Hepatocyte (in vitro differentiated cells): ENCODE measurements at regions not wholly inside any gene's neighbourhood (a gene's known extent, or its start where the extent isn't known, plus 50 kb on each side); places are given as distances from the start of the nearest gene placed in this dataset.

Experiments used
- DNase-seq: peaks from one replicate; pipeline ENCODE4 v3.0.0-alpha.2; 2016; ENCODE audit warnings: low spot score
- H2AFZ ChIP-seq: fragments of 200-600 bp; sonication (generic); 2 replicates; pipeline ENCODE4 v1.6.0; 2016; ENCODE audit warnings: antibody characterized with exemption, mild to moderate bottlenecking
- H3K27ac ChIP-seq: fragments of 200-600 bp; sonication (generic); 2 replicates; pipeline ENCODE4 v1.5.1; 2016; ENCODE audit warnings: mild to moderate bottlenecking
- H3K27me3 ChIP-seq: fragments of 200-600 bp; sonication (generic); 2 replicates; pipeline ENCODE4 v1.6.1; 2016
- H3K36me3 ChIP-seq: fragments of 200-600 bp; sonication (generic); replicated peaks from 2 replicates; pipeline ENCODE4 v1.5.1; 2016; ENCODE audit warnings: low read depth; ENCODE audit not compliant: insufficient read depth
- H3K4me1 ChIP-seq: fragments of 200-600 bp; sonication (generic); 2 replicates; pipeline ENCODE4 v1.5.1; 2016; ENCODE audit warnings: mild to moderate bottlenecking, moderate library complexity; ENCODE audit not compliant: insufficient read depth
- H3K4me2 ChIP-seq: fragments of 200-600 bp; sonication (generic); 2 replicates; pipeline ENCODE4 v1.6.0; 2016
- H3K4me3 ChIP-seq: fragments of 200-600 bp; sonication (generic); 2 replicates; pipeline ENCODE4 v1.5.1; 2016; ENCODE audit warnings: mild to moderate bottlenecking
- H3K79me2 ChIP-seq: fragments of 200-600 bp; sonication (generic); 2 replicates; pipeline ENCODE4 v1.6.0; 2017; ENCODE audit warnings: mild to moderate bottlenecking
- H3K9me2 ChIP-seq: fragments of 200-600 bp; sonication (generic); replicated peaks from 2 replicates; pipeline ENCODE4 v1.6.0; 2017; ENCODE audit warnings: mild to moderate bottlenecking; ENCODE audit not compliant: insufficient read depth
- H3K9me3 ChIP-seq: fragments of 200-600 bp; sonication (generic); 2 replicates; pipeline ENCODE4 v1.5.1; 2016; ENCODE audit warnings: low read depth, mild to moderate bottlenecking
- H4K20me1 ChIP-seq: fragments of 200-600 bp; sonication (generic); 2 replicates; pipeline ENCODE4 v1.6.0; 2016; ENCODE audit warnings: mild to moderate bottlenecking; ENCODE audit not compliant: insufficient read depth, poor library complexity, severe bottlenecking
- EZH2 ChIP-seq: fragments of 200-600 bp; sonication (generic); IDR thresholded peaks from 2 replicates; pipeline ENCODE4 v1.6.1; 2016; ENCODE audit warnings: antibody characterized with exemption, mild to moderate bottlenecking, borderline replicate concordance
- EZH2phosphoT487 ChIP-seq: fragments of 200-600 bp; sonication (generic); IDR thresholded peaks from one replicate; pipeline ENCODE4 v1.6.1; 2018; ENCODE audit warnings: antibody characterized with exemption, mild to moderate bottlenecking, low read depth, moderate library complexity; ENCODE audit not compliant: unreplicated experiment, severe bottlenecking
- WGBS: methylation state at CpG from one replicate; pipeline ENCODE4 v1.1.6; 2016; ENCODE audit warnings: low lambda C conversion rate; ENCODE audit errors: missing lambda C conversion rate; 5-methylcytosine and 5-hydroxymethylcytosine counted together
- TF ChIP-seq, protein P1 (sequence below): fragments of 200-600 bp; sonication (generic); IDR thresholded peaks from 2 replicates; pipeline ENCODE4 v1.5.1; 2016; ENCODE audit warnings: antibody characterized with exemption, mild to moderate bottlenecking; ENCODE audit not compliant: poor library complexity

- no peaks in the 10 kb centered on the region for H3K9me2 ChIP-seq
- no peak for DNase-seq
- H3K4me3 ChIP-seq: no peak overlapping the region
- no peaks in the 10 kb centered on the region for H3K9me3 ChIP-seq
- H3K36me3 ChIP-seq: no peaks in the 10 kb centered on the region
- no peaks in the 10 kb centered on the region for H3K79me2 ChIP-seq
- H3K27ac ChIP-seq: no peak overlapping the region
- WGBS: 82% methylated on average over 4 of the region's 4 CpGs
- no peak overlapping the region for H2AFZ ChIP-seq
- H3K4me1 ChIP-seq: no peaks in the 10 kb centered on the region
- TF ChIP-seq EZH2phosphoT487 (no peak), EZH2 (no peak)
- TF ChIP-seq, protein P1, sequence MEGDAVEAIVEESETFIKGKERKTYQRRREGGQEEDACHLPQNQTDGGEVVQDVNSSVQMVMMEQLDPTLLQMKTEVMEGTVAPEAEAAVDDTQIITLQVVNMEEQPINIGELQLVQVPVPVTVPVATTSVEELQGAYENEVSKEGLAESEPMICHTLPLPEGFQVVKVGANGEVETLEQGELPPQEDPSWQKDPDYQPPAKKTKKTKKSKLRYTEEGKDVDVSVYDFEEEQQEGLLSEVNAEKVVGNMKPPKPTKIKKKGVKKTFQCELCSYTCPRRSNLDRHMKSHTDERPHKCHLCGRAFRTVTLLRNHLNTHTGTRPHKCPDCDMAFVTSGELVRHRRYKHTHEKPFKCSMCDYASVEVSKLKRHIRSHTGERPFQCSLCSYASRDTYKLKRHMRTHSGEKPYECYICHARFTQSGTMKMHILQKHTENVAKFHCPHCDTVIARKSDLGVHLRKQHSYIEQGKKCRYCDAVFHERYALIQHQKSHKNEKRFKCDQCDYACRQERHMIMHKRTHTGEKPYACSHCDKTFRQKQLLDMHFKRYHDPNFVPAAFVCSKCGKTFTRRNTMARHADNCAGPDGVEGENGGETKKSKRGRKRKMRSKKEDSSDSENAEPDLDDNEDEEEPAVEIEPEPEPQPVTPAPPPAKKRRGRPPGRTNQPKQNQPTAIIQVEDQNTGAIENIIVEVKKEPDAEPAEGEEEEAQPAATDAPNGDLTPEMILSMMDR: no peak
- no peak overlapping the region for H3K4me2 ChIP-seq
- H4K20me1 ChIP-seq: no peaks in the 10 kb centered on the region
- H3K27me3 ChIP-seq: no peaks in the 10 kb centered on the region
These were observed 166.2 kb upstream of the CPNE8 start for GRCh38 chr12:39071611-39072010.

- Histone ChIP-seq H3K79me2 (no peaks in the 10 kb centered on the region), H3K9me2 (no peaks in the 10 kb centered on the region), H3K36me3 (no peaks in the 10 kb centered on the region), H4K20me1 (no peaks in the 10 kb centered on the region), H3K4me1 (no peaks in the 10 kb centered on the region), H3K27ac (no peak overlapping the region), H3K27me3 (no peaks in the 10 kb centered on the region), H3K4me3 (no peak overlapping the region), H3K9me3 (no peaks in the 10 kb centered on the region), H3K4me2 (no peak overlapping the region), H2AFZ (no peak overlapping the region)
- no peak for TF ChIP-seq EZH2
- TF ChIP-seq EZH2phosphoT487: no peak
- TF ChIP-seq, protein P1: no peak
- DNase-seq: no peak
- WGBS: 64% methylated on average over 2 of the region's 2 CpGs
These were observed 165.4 kb upstream of the CPNE8 start for GRCh38 chr12:39070775-39071174.

DNA sequence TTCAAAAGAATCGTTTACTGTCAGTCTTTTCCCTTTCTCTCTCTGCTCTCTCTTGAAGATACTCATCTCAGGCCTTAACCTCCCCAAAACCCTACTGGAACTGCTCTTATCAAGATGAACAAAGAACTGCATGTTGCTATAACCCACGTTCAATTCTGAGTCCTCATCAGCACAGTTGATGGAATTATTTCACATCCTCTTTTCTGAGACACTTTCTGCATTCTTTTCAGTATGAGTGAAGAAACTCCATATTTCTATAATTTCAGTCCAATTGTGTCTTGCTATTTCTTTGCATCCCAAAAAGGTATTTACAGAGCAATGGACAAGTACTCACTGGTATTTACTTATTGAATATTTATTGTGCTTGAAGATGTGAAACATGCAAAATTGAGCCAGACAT is 160.1 kb upstream of the CPNE8 start:
- no peaks in the 10 kb centered on the region for H3K4me1 ChIP-seq
- H3K27ac ChIP-seq: no peak overlapping the region
- H3K4me2 ChIP-seq: no peak overlapping the region
- no peaks in the 10 kb centered on the region for H4K20me1 ChIP-seq
- H3K79me2 ChIP-seq: no peaks in the 10 kb centered on the region
- no peaks in the 10 kb centered on the region for H3K9me3 ChIP-seq
- H3K4me3 ChIP-seq: no peak overlapping the region
- WGBS: 75% methylated on average over 2 of the region's 2 CpGs
- DNase-seq: no peak
- H2AFZ ChIP-seq: no peak overlapping the region
- TF ChIP-seq EZH2: no peak
- TF ChIP-seq, protein P1: no peak
- no peak for TF ChIP-seq EZH2phosphoT487
- no peaks in the 10 kb centered on the region for H3K36me3 ChIP-seq
- no peaks in the 10 kb centered on the region for H3K27me3 ChIP-seq
- H3K9me2 ChIP-seq: no peaks in the 10 kb centered on the region

- no peak for TF ChIP-seq EZH2
- TF ChIP-seq, protein P1: no peak
- TF ChIP-seq EZH2phosphoT487: no peak
- no peaks in the 10 kb centered on the region for H3K36me3 ChIP-seq
- H3K79me2 ChIP-seq: no peaks in the 10 kb centered on the region
- H3K27me3 ChIP-seq: no peaks in the 10 kb centered on the region
- H3K9me3 ChIP-seq: no peaks in the 10 kb centered on the region
- H3K9me2 ChIP-seq: no peaks in the 10 kb centered on the region
- peak; percentile 7 for DNase-seq
- no peaks in the 10 kb centered on the region for H4K20me1 ChIP-seq
- 42% methylated on average over 7 of the region's 7 CpGs for WGBS
- no peaks in the 10 kb centered on the region for H3K4me1 ChIP-seq
- no peak overlapping the region for H3K27ac ChIP-seq
- H2AFZ ChIP-seq: no peak overlapping the region
- no peak overlapping the region for H3K4me3 ChIP-seq
- no peak overlapping the region for H3K4me2 ChIP-seq
These were observed 159.3 kb upstream of the CPNE8 start for GRCh38 chr12:39064708-39065107.
